Prostate gland (tissue), 2 donors: ENCODE measurements at regions not wholly inside any gene's neighbourhood (a gene's known extent, or its start where the extent isn't known, plus 50 kb on each side); places are given as distances from the start of the nearest gene placed in this dataset.

Source experiments
- CTCF ChIP-seq, 4 experiments: fragments of 200-600 bp in 2 of 4; fragments of 450-650 bp in 2 of 4; sonication (generic) in 2 of 4; IDR thresholded peaks; 1 replicate in 3 of 4; 2 replicates in 1 of 4; pipeline ENCODE4 v1.5.1; 2016 to 2019; ENCODE audit warnings: antibody characterized with exemption in 4 of 4, mild to moderate bottlenecking in 2 of 4, moderate library complexity in 2 of 4
- POLR2A ChIP-seq: fragments of 450-650 bp; IDR thresholded peaks from one replicate; pipeline ENCODE4 v1.6.1; 2016; ENCODE audit warnings: antibody characterized with exemption, mild to moderate bottlenecking

DNA sequence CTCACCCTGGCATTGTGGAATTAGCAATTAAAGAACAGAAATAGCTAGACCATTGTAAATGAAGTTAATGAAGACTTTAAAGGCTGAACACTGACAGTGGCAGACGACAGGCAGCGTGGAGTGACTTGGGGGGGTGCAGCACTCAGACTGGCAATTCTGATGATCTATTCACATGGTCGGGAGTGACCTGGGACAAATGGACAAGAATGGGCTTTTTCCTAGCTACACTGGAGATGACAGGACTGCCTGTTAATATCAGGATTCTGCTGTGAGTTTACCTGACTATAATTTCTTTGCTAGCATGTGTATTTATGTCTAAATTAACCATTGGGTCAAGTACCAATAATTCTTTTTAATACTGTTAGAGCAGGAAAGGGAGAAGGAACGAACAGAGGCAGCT lies 199.6 kb downstream of the FBXO15 start:
- TF ChIP-seq CTCF (IDR thresholded peaks at IDR 0.05), result no peak
- TF ChIP-seq POLR2A, result no peak
